Tibial nerve (tissue), 4 donors: ENCODE measurements at regions not wholly inside any gene's neighbourhood (a gene's known extent, or its start where the extent isn't known, plus 50 kb on each side); places are given as distances from the start of the nearest gene placed in this dataset.

ENCODE experiments used
- CTCF ChIP-seq, 5 experiments: fragments of 200-600 bp in 3 of 5; fragments of 450-650 bp in 2 of 5; sonication (generic) in 3 of 5; IDR thresholded peaks; one replicate each; pipeline ENCODE4 v1.5.1; 2016 to 2019; ENCODE audit warnings: antibody characterized with exemption in 5 of 5, mild to moderate bottlenecking in 3 of 5, moderate library complexity in 2 of 5
- EP300 ChIP-seq, 2 donors: sonication (generic); formaldehyde crosslinking; IDR thresholded peaks; one replicate each; pipeline ENCODE4 v1.6.1; 2017; ENCODE audit warnings: antibody characterized with exemption in 2 of 2, mild to moderate bottlenecking in 1 of 2
- POLR2A ChIP-seq, 2 donors: fragments of 450-650 bp; IDR thresholded peaks; one replicate each; pipeline ENCODE4 v1.6.1; 2017; ENCODE audit warnings: antibody characterized with exemption in 2 of 2, mild to moderate bottlenecking in 2 of 2, moderate library complexity in 2 of 2

GRCh38 chr6:149147195-149147594 is 170.3 kb upstream of the TAB2 start:
- TF ChIP-seq CTCF (IDR thresholded peaks at IDR 0.05): no peak
- no peak for TF ChIP-seq POLR2A (IDR thresholded peaks at IDR 0.05)
- no peak for TF ChIP-seq EP300 (IDR thresholded peaks at IDR 0.05)
